OCI-LY3 (cell line): ENCODE measurements at regions not wholly inside any gene's neighbourhood (a gene's known extent, or its start where the extent isn't known, plus 50 kb on each side); places are given as distances from the start of the nearest gene placed in this dataset.

Experiments used
- H2AFZ ChIP-seq: fragments of 200-600, 300-600 bp; shearing (Covaris generic); 2 replicates; pipeline ENCODE4 v1.6.0; 2014; ENCODE audit warnings: antibody characterized with exemption, low read depth, low read length
- H3K27ac ChIP-seq: fragments of 200-600, 300-600 bp; sonication (generic); 2 replicates; pipeline ENCODE4 v1.5.1; 2014; ENCODE audit warnings: mild to moderate bottlenecking, low read length, moderate library complexity, mixed read lengths
- H3K27me3 ChIP-seq: fragments of 200-600, 300-600 bp; sonication (generic); 2 replicates; pipeline ENCODE4 v1.6.1; 2014; ENCODE audit warnings: low read depth, low read length, mixed read lengths
- H3K36me3 ChIP-seq: fragments of 200-600, 300-600 bp; sonication (generic); replicated peaks from 2 replicates; pipeline ENCODE3; 2014; ENCODE audit warnings: low read depth, low read length, mixed read lengths
- H3K4me1 ChIP-seq: fragments of 300-600, 200-600 bp; sonication (generic); 2 replicates; pipeline ENCODE4 v1.6.1; 2014; ENCODE audit warnings: low read length, mixed read lengths
- H3K4me2 ChIP-seq: fragments of 200-600, 300-600 bp; sonication (generic); 2 replicates; pipeline ENCODE4 v1.6.1; 2014; ENCODE audit warnings: low read length, mixed read lengths
- H3K4me3 ChIP-seq: fragments of 300-600, 200-600 bp; sonication (generic); 2 replicates; pipeline ENCODE4 v1.5.1; 2014; ENCODE audit warnings: antibody characterized with exemption, mild to moderate bottlenecking, low read length, moderate library complexity
- H3K79me2 ChIP-seq: fragments of 300-600, 200-600 bp; shearing (Covaris generic); 2 replicates; pipeline ENCODE4 v1.6.1; 2014; ENCODE audit warnings: mild to moderate bottlenecking, low read length, mixed read lengths
- H3K9ac ChIP-seq: fragments of 300-600, 200-600 bp; shearing (Covaris generic); 2 replicates; pipeline ENCODE4 v1.6.0; 2014; ENCODE audit warnings: mild to moderate bottlenecking, low read length, moderate library complexity
- H3K9me3 ChIP-seq: fragments of 200-600, 300-600 bp; shearing (Covaris generic); 2 replicates; pipeline ENCODE4 v1.6.1; 2014; ENCODE audit warnings: low read length, mixed read lengths; ENCODE audit not compliant: insufficient read depth
- H4K20me1 ChIP-seq: fragments of 200-600, 300-600 bp; sonication (generic); 2 replicates; pipeline ENCODE4 v1.6.1; 2016; ENCODE audit warnings: low read length, mixed read lengths; ENCODE audit not compliant: insufficient read depth
- CTCF ChIP-seq: fragments of 200-600, 300-600 bp; sonication (generic); IDR thresholded peaks from 2 replicates; pipeline ENCODE4 v1.5.1; 2014; ENCODE audit warnings: antibody characterized with exemption, low read length, low read depth
- EZH2phosphoT487 ChIP-seq: fragments of 200-600 bp; shearing (Covaris generic); IDR thresholded peaks from 2 replicates; pipeline ENCODE4 v1.6.1; 2018; ENCODE audit warnings: antibody characterized with exemption, mixed run types, low read depth

DNA sequence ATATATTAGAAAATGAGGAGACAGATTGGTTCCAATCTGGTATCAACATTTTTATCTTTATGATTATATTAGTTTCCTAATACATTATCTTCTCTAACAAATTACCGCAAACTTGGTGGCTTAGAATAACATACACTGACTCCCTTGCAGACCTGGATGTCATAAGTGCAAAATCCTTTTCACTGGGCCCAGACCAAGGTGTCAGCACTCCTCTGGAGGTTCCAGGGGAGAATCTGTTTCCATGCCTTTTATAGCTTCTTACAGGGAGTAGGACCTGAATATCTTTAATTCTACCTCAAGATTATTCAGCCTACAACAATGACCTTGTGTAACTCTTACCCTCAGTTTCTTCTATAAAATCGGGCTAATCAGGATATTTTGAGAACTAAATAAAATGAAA, 329.9 kb upstream of the GRM3 start:
- Histone ChIP-seq H3K4me3 (no peak overlapping the region), H3K9me3 (no peaks in the 10 kb centered on the region), H3K9ac (no peak overlapping the region), H4K20me1 (no peaks in the 10 kb centered on the region), H2AFZ (no peak overlapping the region), H3K36me3 (no peaks in the 10 kb centered on the region), H3K27ac (no peak overlapping the region), H3K4me2 (no peak overlapping the region), H3K4me1 (no peaks in the 10 kb centered on the region), H3K27me3 (no peaks in the 10 kb centered on the region), H3K79me2 (no peaks in the 10 kb centered on the region)
- TF ChIP-seq CTCF = no peak
- TF ChIP-seq EZH2phosphoT487 = no peak

GRCh38 chr7:86301301-86301700, 342.4 kb upstream of the GRM3 start:
- Histone ChIP-seq H3K79me2 (no peaks in the 10 kb centered on the region), H2AFZ (no peak overlapping the region), H3K27me3 (no peaks in the 10 kb centered on the region), H3K4me3 (no peak overlapping the region), H4K20me1 (no peaks in the 10 kb centered on the region), H3K9me3 (no peaks in the 10 kb centered on the region), H3K4me1 (no peaks in the 10 kb centered on the region), H3K4me2 (no peak overlapping the region), H3K9ac (no peak overlapping the region), H3K27ac (no peak overlapping the region), H3K36me3 (no peaks in the 10 kb centered on the region)
- TF ChIP-seq CTCF (no peak), EZH2phosphoT487 (no peak)

DNA sequence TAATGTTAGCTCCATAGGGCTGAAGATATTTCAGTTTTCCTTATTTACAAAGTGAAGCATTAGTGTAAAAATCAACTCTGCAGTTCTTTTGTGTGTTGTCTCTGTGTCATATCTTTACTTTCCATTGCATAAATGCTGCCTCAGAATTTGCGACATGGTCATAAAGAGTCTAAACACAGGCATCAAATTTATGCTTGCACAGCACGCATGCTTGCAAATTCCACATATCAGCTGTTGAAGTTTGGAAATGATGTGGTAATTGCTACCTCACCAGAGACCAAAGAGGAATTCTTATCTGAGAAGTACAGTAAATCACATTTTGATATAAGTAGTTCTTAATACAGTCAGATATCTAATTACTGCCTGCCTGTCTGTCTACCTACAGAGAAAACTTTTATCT, 348.2 kb upstream of the GRM3 start:
- Histone ChIP-seq H3K4me1 (no peaks in the 10 kb centered on the region), H2AFZ (no peak overlapping the region), H3K27me3 (no peaks in the 10 kb centered on the region), H3K9me3 (no peaks in the 10 kb centered on the region), H3K36me3 (no peaks in the 10 kb centered on the region), H3K4me2 (no peak overlapping the region), H4K20me1 (no peaks in the 10 kb centered on the region), H3K27ac (no peak overlapping the region), H3K4me3 (no peak overlapping the region), H3K79me2 (no peaks in the 10 kb centered on the region), H3K9ac (no peak overlapping the region)
- TF ChIP-seq CTCF = no peak
- TF ChIP-seq EZH2phosphoT487 = no peak

DNA sequence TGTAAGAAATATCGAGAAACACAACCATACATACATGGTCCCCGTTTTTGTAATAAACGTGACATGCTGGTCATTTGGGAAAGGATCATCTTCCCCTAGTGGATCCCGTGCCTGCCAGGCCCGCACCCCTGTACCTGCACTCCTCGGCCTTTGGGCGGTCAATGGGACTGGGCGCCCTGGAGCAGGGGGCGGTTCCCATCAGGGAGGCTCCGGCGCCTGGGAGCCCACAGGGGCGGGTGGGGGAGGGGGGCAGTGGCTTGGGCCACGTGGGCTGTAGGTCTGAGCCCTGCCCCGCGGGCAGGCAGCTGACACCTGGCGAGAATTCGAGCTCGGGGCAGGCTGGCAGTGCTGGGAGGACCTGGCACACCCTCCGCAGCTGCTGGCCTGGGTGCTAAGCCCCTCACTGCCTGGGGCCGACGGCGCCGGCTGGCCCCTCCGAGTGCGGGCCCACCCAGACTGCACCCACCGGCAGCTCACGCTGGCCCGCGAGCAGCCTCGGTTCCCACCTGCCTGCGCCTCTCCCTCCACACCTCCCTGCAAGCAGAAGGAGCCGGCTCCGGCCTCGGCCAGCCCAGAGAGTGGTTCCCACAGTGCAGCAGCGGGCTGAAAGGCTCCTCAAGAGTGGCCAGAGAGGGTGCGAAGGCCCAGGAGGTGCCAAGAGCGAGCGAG, 361.6 kb upstream of the GRM3 start:
- H3K27me3 ChIP-seq = no peaks in the 10 kb centered on the region
- no peak overlapping the region for H2AFZ ChIP-seq
- no peaks in the 10 kb centered on the region for H3K79me2 ChIP-seq
- H3K4me1 ChIP-seq = no peaks in the 10 kb centered on the region
- no peak overlapping the region for H3K4me3 ChIP-seq
- no peak for TF ChIP-seq EZH2phosphoT487
- TF ChIP-seq CTCF = no peak
- no peaks in the 10 kb centered on the region for H3K36me3 ChIP-seq
- no peaks in the 10 kb centered on the region for H4K20me1 ChIP-seq
- H3K4me2 ChIP-seq = no peak overlapping the region
- H3K27ac ChIP-seq = no peak overlapping the region
- no peaks in the 10 kb centered on the region for H3K9me3 ChIP-seq
- H3K9ac ChIP-seq = no peak overlapping the region
